ENCODE measurements at regions not wholly inside any gene's neighbourhood (a gene's known extent, or its start where the extent isn't known, plus 50 kb on each side); places are given as distances from the start of the nearest gene placed in this dataset.
A peak's percentile ranks its signal among the peaks of the same experiment; 100 is the strongest.

GRCh38 chr20:39298571-39299506 lies 336.7 kb downstream of the DHX35 start:
- DNase-seq (ENCODE audit: low read depth), result no peak

GRCh38 chr20:39298121-39298520 lies 336.0 kb downstream of the DHX35 start:
- no peak for DNase-seq (ENCODE audit: low read depth)

- DNase-seq (ENCODE audit: low read depth), result no peak
Observed at GRCh38 chr20:39295301-39295700, 333.2 kb downstream of the DHX35 start.

GRCh38 chr20:39294137-39294725 lies 332.1 kb downstream of the DHX35 start:
- no peak for DNase-seq (ENCODE audit: low read depth)

- no peak for DNase-seq (ENCODE audit: low read depth)
Observed at GRCh38 chr20:39292193-39292736, 330.1 kb downstream of the DHX35 start.

- no peak for DNase-seq (ENCODE audit: low read depth)
Observed at GRCh38 chr20:39291301-39291700, 329.2 kb downstream of the DHX35 start.

GRCh38 chr20:39290575-39290974 lies 328.4 kb downstream of the DHX35 start:
- DNase-seq (ENCODE audit: low read depth), result no peak

- DNase-seq (ENCODE audit: low read depth), result no peak
Observed at GRCh38 chr20:39289831-39290230, 327.7 kb downstream of the DHX35 start.

GRCh38 chr20:39289316-39289715 lies 327.2 kb downstream of the DHX35 start:
- no peak for DNase-seq (ENCODE audit: low read depth)

GRCh38 chr20:39283464-39283863 lies 321.3 kb downstream of the DHX35 start:
- DNase-seq (ENCODE audit: low read depth), result no peak

GRCh38 chr20:39282619-39283092 lies 320.5 kb downstream of the DHX35 start:
- DNase-seq (ENCODE audit: low read depth), result no peak

GRCh38 chr20:39280875-39281274 lies 318.7 kb downstream of the DHX35 start:
- no peak for DNase-seq (ENCODE audit: low read depth)

- DNase-seq (ENCODE audit: low read depth), result no peak
Observed at GRCh38 chr20:39278230-39278788, 316.2 kb downstream of the DHX35 start.

- no peak for DNase-seq (ENCODE audit: low read depth)
Observed at GRCh38 chr20:39277185-39277584, 315.0 kb downstream of the DHX35 start.

- no peak for DNase-seq (ENCODE audit: low read depth)
Observed at GRCh38 chr20:39270837-39271604, 308.9 kb downstream of the DHX35 start.

- no peak for DNase-seq (ENCODE audit: low read depth)
Observed at GRCh38 chr20:39269493-39270217, 307.5 kb downstream of the DHX35 start.

- DNase-seq (ENCODE audit: low read depth), result no peak
Observed at GRCh38 chr20:39268981-39269461, 306.9 kb downstream of the DHX35 start.

GRCh38 chr20:39268491-39268951 lies 306.4 kb downstream of the DHX35 start:
- DNase-seq (ENCODE audit: low read depth), result no peak

GRCh38 chr20:39266989-39267388 lies 304.8 kb downstream of the DHX35 start:
- DNase-seq (ENCODE audit: low read depth), result no peak

- DNase-seq (ENCODE audit: low read depth), result peak; percentile 1
Observed at GRCh38 chr20:39264506-39265172, 302.5 kb downstream of the DHX35 start.

Data from activated T-helper 1 cell treated with Interleukin-2 at 50 U/mL for 16 hours (primary cell).